Adrenal gland (tissue), 9 donors: ENCODE measurements at regions not wholly inside any gene's neighbourhood (a gene's known extent, or its start where the extent isn't known, plus 50 kb on each side); places are given as distances from the start of the nearest gene placed in this dataset.
A peak's percentile ranks its signal among the peaks of the same experiment; 100 is the strongest.

ENCODE experiments used
- DNase-seq, 7 donors: peaks; one replicate each; pipeline ENCODE4 v3.0.0-alpha.2; 2019 to 2020
- H3K27ac ChIP-seq, 5 donors: fragments of 200-600 bp; sonication (generic) in 4 of 5; 1 replicate in 3 of 5; 2 replicates in 2 of 5; pipeline versions ENCODE4 v1.5.1 to v1.8.0; 2016 to 2020; ENCODE audit warnings: mild to moderate bottlenecking in 1 of 5
- H3K27me3 ChIP-seq: fragments of 200-600 bp; 2 replicates; pipeline ENCODE4 v1.8.0; 2021
- H3K36me3 ChIP-seq, 2 donors: fragments of 200-600 bp; replicated peaks in 1 of 2; 1 replicate in 1 of 2; 2 replicates in 1 of 2; pipeline versions ENCODE4 v1.5.1 to v1.8.0; 2018 to 2022
- H3K4me1 ChIP-seq, 2 donors: fragments of 200-600 bp; replicated peaks in 1 of 2; 1 replicate in 1 of 2; 2 replicates in 1 of 2; pipeline versions ENCODE4 v1.5.1 to v1.8.0; 2018 to 2021
- H3K4me3 ChIP-seq, 4 donors: fragments of 200-600 bp; sonication (generic) in 3 of 4; one replicate each; pipeline ENCODE4 v1.5.1; 2016 to 2018
- H3K9me3 ChIP-seq, 3 donors: fragments of 200-600 bp; sonication (generic) in 1 of 3; replicated peaks in 1 of 3; 1 replicate in 2 of 3; 2 replicates in 1 of 3; pipeline versions ENCODE4 v1.5.1 to v1.8.0; 2016 to 2021
- CTCF ChIP-seq, 6 experiments: fragments of 450-650 bp in 4 of 6; fragments of 200-600 bp in 2 of 6; sonication (generic) in 1 of 6; IDR thresholded peaks; 1 replicate in 5 of 6; 2 replicates in 1 of 6; pipeline versions ENCODE4 v1.5.1 to v1.8.0; 2016 to 2021; ENCODE audit warnings: antibody characterized with exemption in 6 of 6, mild to moderate bottlenecking in 2 of 6, moderate library complexity in 1 of 6
- POLR2A ChIP-seq, 2 donors: fragments of 450-650 bp; IDR thresholded peaks; one replicate each; pipeline ENCODE4 v1.6.1; 2017; ENCODE audit warnings: antibody characterized with exemption in 2 of 2, mild to moderate bottlenecking in 2 of 2, moderate library complexity in 1 of 2
- WGBS, 4 donors: extraction: QIAGEN DNeasy Blood & Tissue Kit in 2 of 4; methylation state at CpG; one replicate each; pipeline versions ENCODE4 v1.1.5 to v1.1.7; 2013 to 2017; 5-methylcytosine and 5-hydroxymethylcytosine counted together
- intact Hi-C, 2 donors: fragments of 100-400 bp; cut with DNase I; formaldehyde crosslinking; loops; one replicate each; pipeline versions ENCODE4 v1.14.1 to v1.15.0; 2022 to 2023
- donor health status: healthy with polysubstance abuse.
- donor health status: Bipolar disorder and iron deficiency.
- donor health status: DM: yes; HTN: yes; CAD: no.
- donor health status: DM: no; HTN: no; CAD: no.
- donor health status: DM: no; HTN: no; CAD: no.

- Histone ChIP-seq H3K36me3 (no peaks in the 10 kb centered on the region), H3K9me3 (no peaks in the 10 kb centered on the region), H3K4me3 (no peak overlapping the region), H3K4me1 (no peaks in the 10 kb centered on the region), H3K27ac (peak overlapping the region in 1 of 5 donors; percentile 34), H3K27me3 (no peaks in the 10 kb centered on the region)
- 27 to 33% (median 31%) methylated on average over 2 of the region's 2 CpGs for WGBS, 4 donors
- no peak for TF ChIP-seq POLR2A (IDR thresholded peaks at IDR 0.05)
- no peak for TF ChIP-seq CTCF (IDR thresholded peaks at IDR 0.05)
- intact Hi-C loops, result no loop called here
- DNase-seq, result no peak
Measured at GRCh38 chr6:148082044-148082443, 260.6 kb upstream of the SASH1 start.

GRCh38 chr6:148082696-148083095 lies 259.9 kb upstream of the SASH1 start:
- WGBS, 4 donors, result 54 to 70% (median 64%) methylated on average over 2 of the region's 2 CpGs
- Histone ChIP-seq H3K27ac (peak overlapping the region in 1 of 5 donors; percentile 14), H3K9me3 (no peaks in the 10 kb centered on the region), H3K27me3 (no peaks in the 10 kb centered on the region), H3K4me3 (no peak overlapping the region), H3K4me1 (no peaks in the 10 kb centered on the region), H3K36me3 (no peaks in the 10 kb centered on the region)
- intact Hi-C loops, result no loop called here
- no peak for DNase-seq
- TF ChIP-seq CTCF (IDR thresholded peaks at IDR 0.05) (no peak), POLR2A (IDR thresholded peaks at IDR 0.05) (no peak)

GRCh38 chr6:148085631-148086331 lies 256.9 kb upstream of the SASH1 start:
- Histone ChIP-seq H3K4me1 (no peaks in the 10 kb centered on the region), H3K27ac (no peak overlapping the region), H3K4me3 (no peak overlapping the region), H3K27me3 (no peaks in the 10 kb centered on the region), H3K9me3 (no peaks in the 10 kb centered on the region), H3K36me3 (no peaks in the 10 kb centered on the region)
- intact Hi-C loops, result no loop called here
- no peak for DNase-seq
- no peak for TF ChIP-seq CTCF (IDR thresholded peaks at IDR 0.05)
- TF ChIP-seq POLR2A (IDR thresholded peaks at IDR 0.05), result no peak
- WGBS, 4 donors, result 79 to 84% (median 82%) methylated on average over 3 of the region's 3 CpGs

GRCh38 chr6:148086386-148086785 lies 256.3 kb upstream of the SASH1 start:
- TF ChIP-seq POLR2A (IDR thresholded peaks at IDR 0.05) (no peak), CTCF (IDR thresholded peaks at IDR 0.05) (no peak)
- Histone ChIP-seq H3K36me3 (no peaks in the 10 kb centered on the region), H3K4me3 (no peak overlapping the region), H3K9me3 (no peaks in the 10 kb centered on the region), H3K27me3 (no peaks in the 10 kb centered on the region), H3K27ac (no peak overlapping the region), H3K4me1 (no peaks in the 10 kb centered on the region)
- intact Hi-C loops, result no loop called here
- DNase-seq, result no peak
- WGBS, 4 donors, result 59 to 92% (median 86%) methylated on average over 1 of the region's 1 CpG
